ENCODE measurements at regions not wholly inside any gene's neighbourhood (a gene's known extent, or its start where the extent isn't known, plus 50 kb on each side); places are given as distances from the start of the nearest gene placed in this dataset.

- no peak for TF ChIP-seq MYC (CRISPR knock-in tag; IDR thresholded peaks at IDR 0.05; ENCODE audit: borderline replicate concordance)
- no peak for TF ChIP-seq RBM39 (IDR thresholded peaks at IDR 0.05; ENCODE audit: low read depth, low read length, poor library complexity, severe bottlenecking)
- TF ChIP-seq HNF4A (CRISPR knock-in tag; IDR thresholded peaks at IDR 0.05) = no peak
- TF ChIP-seq NR3C1 (CRISPR knock-in tag; IDR thresholded peaks at IDR 0.05) = no peak
- no peak for TF ChIP-seq KLF13 (CRISPR knock-in tag; IDR thresholded peaks at IDR 0.05)
- TF ChIP-seq HIVEP1 (CRISPR knock-in tag; IDR thresholded peaks at IDR 0.05) = no peak
- TF ChIP-seq NFIB (CRISPR knock-in tag; IDR thresholded peaks at IDR 0.05; ENCODE audit: borderline replicate concordance) = no peak
- no peak for TF ChIP-seq RXRA (CRISPR knock-in tag; IDR thresholded peaks at IDR 0.05)
- no peak for TF ChIP-seq MAZ (IDR thresholded peaks at IDR 0.05; ENCODE audit: borderline replicate concordance, low read depth, low read length)
- no peak for TF ChIP-seq MAZ (CRISPR knock-in tag; IDR thresholded peaks at IDR 0.05; ENCODE audit: low read depth)
- no peak for TF ChIP-seq CTCF (CRISPR knock-in tag; IDR thresholded peaks at IDR 0.05)
- TF ChIP-seq FOSL2 (CRISPR knock-in tag; IDR thresholded peaks at IDR 0.05) = no peak
- TF ChIP-seq HMG20A (CRISPR knock-in tag; IDR thresholded peaks at IDR 0.05; ENCODE audit: borderline replicate concordance) = no peak
Measured at GRCh38 chr2:21819454-21819853, 695.7 kb downstream of the TDRD15 start.

Measured in HepG2 (cell line).